HUES6 (cell line): ENCODE measurements at regions not wholly inside any gene's neighbourhood (a gene's known extent, or its start where the extent isn't known, plus 50 kb on each side); places are given as distances from the start of the nearest gene placed in this dataset.

Source experiments
- H3K27ac ChIP-seq: 2 replicates; pipeline ENCODE4 v1.7.0; 2013; ENCODE audit warnings: low read depth, mild to moderate bottlenecking, low read length, inconsistent platforms
- H3K27me3 ChIP-seq: 2 replicates; pipeline ENCODE4 v1.6.1; 2013; ENCODE audit warnings: low read length; ENCODE audit not compliant: control insufficient read depth, insufficient read depth
- H3K36me3 ChIP-seq: 2 replicates; pipeline ENCODE4 v1.6.1; 2013; ENCODE audit warnings: low read length; ENCODE audit not compliant: control insufficient read depth, insufficient read depth
- H3K4me1 ChIP-seq: 2 replicates; pipeline ENCODE4 v1.6.1; 2013; ENCODE audit warnings: low read length; ENCODE audit not compliant: control insufficient read depth, insufficient read depth
- H3K4me3 ChIP-seq: 2 replicates; pipeline ENCODE4 v1.5.1; 2013; ENCODE audit warnings: low read depth, low read length
- H3K9ac ChIP-seq: one replicate; pipeline ENCODE4 v1.6.1; 2013; ENCODE audit warnings: mild to moderate bottlenecking, low read length
- H3K9me3 ChIP-seq: 2 replicates; pipeline ENCODE4 v1.6.1; 2013; ENCODE audit warnings: low read depth, low read length; ENCODE audit not compliant: control insufficient read depth, insufficient read depth

DNA sequence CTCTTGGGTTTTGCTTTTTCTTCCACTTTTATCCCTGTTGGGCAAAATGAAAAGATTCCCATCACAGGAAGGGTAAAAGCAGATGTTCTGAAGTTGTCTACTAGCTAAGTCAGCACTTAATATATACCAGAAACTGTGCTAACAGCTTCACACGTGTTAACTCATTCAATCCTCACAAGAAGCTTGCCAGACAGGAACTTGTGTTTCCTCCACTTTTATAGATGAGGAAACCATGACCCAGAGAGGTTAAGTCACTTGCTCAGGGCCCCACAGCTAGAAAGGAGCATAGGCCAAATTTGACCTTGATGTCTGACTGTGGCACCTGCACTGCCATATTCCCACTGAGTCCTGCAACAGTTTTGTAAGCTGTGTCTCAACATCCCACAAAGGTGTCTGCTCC is 76.8 kb upstream of the EPC2 start:
- H3K27ac ChIP-seq = no peak overlapping the region
- no peak overlapping the region for H3K4me3 ChIP-seq
- no peaks in the 10 kb centered on the region for H3K36me3 ChIP-seq
- H3K27me3 ChIP-seq = no peaks in the 10 kb centered on the region
- no peaks in the 10 kb centered on the region for H3K4me1 ChIP-seq
- H3K9me3 ChIP-seq = no peaks in the 10 kb centered on the region
- H3K9ac ChIP-seq = no peak overlapping the region

DNA sequence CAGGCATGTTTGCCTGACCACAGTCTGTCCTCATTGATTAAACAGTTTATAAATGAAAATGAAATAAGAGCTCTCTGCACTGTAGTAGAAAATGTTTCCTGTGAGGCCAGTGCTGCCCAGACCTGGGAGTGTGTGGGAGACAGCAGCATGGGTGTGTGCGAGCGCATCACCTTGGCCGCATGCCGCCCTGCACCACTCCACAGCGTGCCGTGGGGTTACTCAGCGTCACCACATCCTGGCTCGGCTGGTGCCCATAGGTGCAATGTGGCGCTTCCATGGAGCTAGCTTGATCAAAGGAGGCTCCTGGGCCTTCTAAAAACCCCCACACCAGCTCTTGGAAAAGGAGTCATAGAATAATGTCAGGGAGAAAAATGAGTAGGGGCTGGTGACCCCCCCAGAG is 76.0 kb upstream of the EPC2 start:
- no peak overlapping the region for H3K27ac ChIP-seq
- no peak overlapping the region for H3K9ac ChIP-seq
- no peaks in the 10 kb centered on the region for H3K36me3 ChIP-seq
- no peaks in the 10 kb centered on the region for H3K27me3 ChIP-seq
- no peaks in the 10 kb centered on the region for H3K4me1 ChIP-seq
- H3K9me3 ChIP-seq = no peaks in the 10 kb centered on the region
- H3K4me3 ChIP-seq = no peak overlapping the region

DNA sequence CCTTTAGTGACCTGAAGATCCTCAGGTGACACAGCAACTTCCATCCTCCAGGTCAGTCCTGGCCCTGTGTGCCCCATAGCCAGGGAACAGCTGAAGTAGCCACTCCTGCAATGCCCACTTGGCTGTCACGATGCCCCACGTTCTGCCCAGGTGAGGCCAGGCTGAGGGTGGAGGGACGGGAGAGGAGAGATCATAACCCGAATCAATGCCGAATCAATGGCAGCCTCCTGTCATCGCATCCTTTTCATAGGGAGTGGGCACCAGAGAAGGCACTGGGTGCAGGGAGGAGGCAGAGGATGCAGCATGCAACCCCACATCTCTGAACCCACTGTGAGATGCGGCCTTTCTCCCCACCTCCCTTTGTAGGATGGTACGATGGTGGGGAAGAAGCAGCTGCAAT is 75.3 kb upstream of the EPC2 start:
- Histone ChIP-seq H3K27me3 (no peaks in the 10 kb centered on the region), H3K9ac (no peak overlapping the region), H3K9me3 (no peaks in the 10 kb centered on the region), H3K4me3 (no peak overlapping the region), H3K36me3 (no peaks in the 10 kb centered on the region), H3K4me1 (no peaks in the 10 kb centered on the region), H3K27ac (no peak overlapping the region)

DNA sequence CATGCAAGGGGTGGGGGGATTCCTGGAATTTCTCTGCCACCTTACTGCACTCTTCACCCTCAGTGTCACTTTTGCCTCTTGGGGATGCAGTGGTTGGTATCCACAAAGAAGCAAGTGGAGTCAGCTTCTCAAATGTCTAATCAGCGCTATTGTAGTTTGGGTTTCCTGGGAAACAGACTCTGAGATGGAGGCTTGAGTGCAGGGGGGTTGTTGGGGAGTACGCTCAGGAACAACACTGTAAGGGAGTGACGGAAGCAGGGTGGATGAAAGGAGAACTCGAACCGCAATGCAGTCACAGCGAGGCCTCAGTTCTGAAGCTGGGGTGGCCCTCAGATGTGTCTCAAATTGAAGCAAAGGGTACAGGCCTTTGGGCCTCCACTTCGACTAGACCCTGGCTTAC is 73.6 kb upstream of the EPC2 start:
- H3K9me3 ChIP-seq = no peaks in the 10 kb centered on the region
- no peaks in the 10 kb centered on the region for H3K4me1 ChIP-seq
- H3K27ac ChIP-seq = no peak overlapping the region
- H3K4me3 ChIP-seq = no peak overlapping the region
- H3K27me3 ChIP-seq = no peaks in the 10 kb centered on the region
- no peaks in the 10 kb centered on the region for H3K36me3 ChIP-seq
- H3K9ac ChIP-seq = no peak overlapping the region

DNA sequence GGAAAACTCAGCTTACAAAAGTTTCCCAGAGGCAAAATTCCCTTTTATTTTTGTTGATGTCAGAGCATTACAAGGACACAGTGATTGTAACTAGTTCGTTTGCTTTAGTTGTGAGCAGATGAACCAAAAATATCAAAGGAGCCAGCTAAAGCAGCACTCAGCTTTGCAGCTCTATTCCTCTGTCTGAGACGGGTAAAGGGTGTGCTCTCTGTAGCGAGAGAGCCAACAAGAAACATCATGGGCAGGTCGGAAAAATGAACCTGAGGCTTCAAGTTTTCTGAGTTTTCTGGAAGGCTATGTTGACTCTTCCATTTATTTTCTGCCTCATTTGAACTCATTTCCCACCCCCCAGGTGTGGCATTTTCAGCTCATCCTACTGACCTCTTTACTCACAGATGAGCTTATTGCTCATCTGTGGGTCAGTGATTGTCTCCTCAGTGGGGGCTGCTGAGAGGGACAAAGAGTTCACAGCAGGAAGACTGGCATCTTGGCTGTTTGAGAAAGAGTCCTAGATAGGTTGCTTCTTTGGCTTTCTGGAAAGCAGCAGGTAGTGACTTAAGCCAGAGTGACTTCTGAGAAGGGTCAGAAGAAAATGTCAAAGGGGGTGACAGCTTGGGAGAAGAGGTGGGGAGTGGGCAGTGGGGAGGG is 66.6 kb upstream of the EPC2 start:
- Histone ChIP-seq H3K36me3 (no peaks in the 10 kb centered on the region), H3K9me3 (no peaks in the 10 kb centered on the region), H3K27ac (no peak overlapping the region), H3K4me1 (peaks cover 32% of the 10 kb centered on the region), H3K27me3 (peaks cover 4% of the 10 kb centered on the region; the same call in 1 of the 2 replicates), H3K4me3 (peak overlapping the region; percentile 6; the same call in 1 of the 2 replicates), H3K9ac (no peak overlapping the region)

DNA sequence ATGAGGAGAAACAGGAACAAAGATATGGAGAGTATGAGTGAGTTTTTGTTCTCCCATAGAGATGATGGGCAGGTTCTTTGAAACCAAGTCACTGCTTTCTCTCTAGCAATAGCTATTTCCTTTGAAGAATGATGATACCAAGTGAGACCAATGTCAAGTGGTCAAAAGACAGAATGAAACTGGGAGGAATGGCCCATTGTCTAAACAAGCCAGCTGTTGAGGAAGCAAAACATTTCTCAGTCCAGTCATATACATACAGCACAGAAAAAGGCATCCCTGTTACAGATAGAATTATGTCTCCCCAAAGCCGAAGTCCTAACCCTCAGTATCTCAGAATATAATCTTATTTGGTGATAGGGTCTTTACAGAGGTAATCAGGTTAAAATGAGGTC is 66.1 kb upstream of the EPC2 start:
- peaks cover 34% of the 10 kb centered on the region for H3K4me1 ChIP-seq
- H3K27ac ChIP-seq = no peak overlapping the region
- peaks cover 4% of the 10 kb centered on the region; the same call in 1 of the 2 replicates for H3K27me3 ChIP-seq
- H3K36me3 ChIP-seq = no peaks in the 10 kb centered on the region
- H3K9ac ChIP-seq = no peak overlapping the region
- H3K4me3 ChIP-seq = no peak overlapping the region
- H3K9me3 ChIP-seq = no peaks in the 10 kb centered on the region

DNA sequence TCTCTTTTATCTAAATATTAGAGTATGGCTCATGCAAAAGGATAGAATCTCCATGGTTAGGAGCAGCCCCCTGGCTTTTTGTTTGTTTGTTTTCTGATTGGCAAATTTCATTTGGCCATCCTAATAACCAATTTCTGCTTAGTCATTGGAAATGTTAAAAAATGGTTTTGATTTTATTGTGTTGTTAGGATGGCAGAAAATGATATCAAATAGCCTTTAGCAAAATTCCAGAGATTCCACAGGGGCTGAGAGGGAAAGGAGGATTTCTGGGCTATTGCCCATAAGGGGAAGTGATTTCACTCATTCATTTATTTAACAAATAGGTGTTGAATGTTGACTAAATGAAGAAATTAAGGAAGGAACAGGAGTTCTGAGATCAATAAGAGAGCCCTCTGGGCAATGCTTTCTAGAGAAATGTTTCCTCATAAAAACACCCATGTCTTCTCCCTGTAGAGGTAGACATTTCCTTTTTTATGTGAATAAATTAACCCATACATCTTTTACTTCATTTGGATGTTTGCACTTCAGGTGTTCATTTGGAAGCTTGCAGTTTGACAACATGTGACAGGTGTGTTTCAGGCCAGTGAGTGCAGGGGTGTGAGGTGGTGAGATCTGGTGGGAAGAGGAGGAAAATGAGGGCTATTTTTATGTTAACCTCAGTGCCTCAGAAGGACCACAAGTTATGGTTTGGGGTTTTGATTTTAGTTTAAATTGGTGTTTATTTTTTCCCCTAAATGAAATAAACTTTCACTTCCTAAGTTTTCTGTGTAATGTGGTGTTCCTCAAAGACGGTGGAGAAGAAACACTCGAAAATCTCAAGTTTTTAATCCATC is 61.7 kb upstream of the EPC2 start:
- H3K9ac ChIP-seq = no peak overlapping the region
- peak overlapping the region; percentile 28; the same call in 1 of the 2 replicates for H3K27ac ChIP-seq
- H3K4me3 ChIP-seq = no peak overlapping the region
- H3K4me1 ChIP-seq = peaks cover 27% of the 10 kb centered on the region
- no peaks in the 10 kb centered on the region for H3K9me3 ChIP-seq
- no peaks in the 10 kb centered on the region for H3K36me3 ChIP-seq
- H3K27me3 ChIP-seq = no peaks in the 10 kb centered on the region

DNA sequence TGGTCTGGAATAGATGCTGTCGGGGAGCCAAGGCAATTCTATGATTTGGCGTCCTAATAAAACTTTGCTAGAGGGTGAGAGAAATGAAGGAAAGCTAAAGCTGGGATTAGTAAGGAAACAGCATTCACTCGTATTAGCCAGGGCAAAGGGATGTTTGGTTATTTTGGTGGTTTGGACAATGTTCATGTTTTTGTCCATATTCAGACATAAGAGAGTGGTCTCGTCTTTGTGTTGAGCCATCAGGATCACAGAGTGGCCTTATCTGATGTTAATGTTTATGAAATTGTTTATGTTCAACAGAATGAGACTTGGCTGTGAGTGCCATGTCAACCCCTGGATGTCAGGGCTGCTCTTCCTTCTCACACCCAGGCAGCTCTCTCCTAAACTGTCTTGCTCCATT is 58.9 kb upstream of the EPC2 start:
- Histone ChIP-seq H3K9ac (no peak overlapping the region), H3K36me3 (no peaks in the 10 kb centered on the region), H3K27ac (no peak overlapping the region), H3K4me3 (no peak overlapping the region), H3K9me3 (no peaks in the 10 kb centered on the region), H3K4me1 (peaks cover 16% of the 10 kb centered on the region), H3K27me3 (no peaks in the 10 kb centered on the region)

DNA sequence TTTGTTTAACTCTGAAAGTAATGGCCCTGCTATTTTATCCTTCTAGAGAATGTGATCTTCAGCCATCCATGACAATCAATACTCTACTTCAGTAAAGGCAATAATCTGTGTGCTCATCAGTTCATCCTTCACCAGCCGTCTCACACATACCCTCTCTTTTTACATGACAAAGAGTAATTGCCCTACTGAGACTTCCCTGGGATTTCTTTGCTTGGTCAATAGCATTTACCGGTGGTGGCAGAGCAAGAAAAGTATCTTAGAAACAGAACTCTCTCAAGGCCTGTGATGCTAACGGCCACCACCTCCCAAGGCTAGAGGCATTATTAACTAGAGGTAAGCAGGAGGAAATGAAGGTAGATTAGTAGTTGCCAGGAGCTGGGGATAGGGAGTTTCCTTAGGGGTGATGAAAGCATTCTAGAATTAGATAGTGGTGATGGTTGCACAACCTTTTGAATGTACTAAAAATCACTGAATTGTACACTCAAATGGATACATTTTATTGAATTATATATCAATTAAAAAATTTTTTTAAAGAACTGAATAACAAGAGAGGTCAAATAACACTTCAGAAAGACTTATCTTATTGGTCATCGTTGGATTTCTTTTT is 57.9 kb upstream of the EPC2 start:
- Histone ChIP-seq H3K27ac (no peak overlapping the region), H3K9ac (no peak overlapping the region), H3K9me3 (no peaks in the 10 kb centered on the region), H3K27me3 (no peaks in the 10 kb centered on the region), H3K4me3 (no peak overlapping the region), H3K4me1 (peaks cover 16% of the 10 kb centered on the region), H3K36me3 (no peaks in the 10 kb centered on the region)

DNA sequence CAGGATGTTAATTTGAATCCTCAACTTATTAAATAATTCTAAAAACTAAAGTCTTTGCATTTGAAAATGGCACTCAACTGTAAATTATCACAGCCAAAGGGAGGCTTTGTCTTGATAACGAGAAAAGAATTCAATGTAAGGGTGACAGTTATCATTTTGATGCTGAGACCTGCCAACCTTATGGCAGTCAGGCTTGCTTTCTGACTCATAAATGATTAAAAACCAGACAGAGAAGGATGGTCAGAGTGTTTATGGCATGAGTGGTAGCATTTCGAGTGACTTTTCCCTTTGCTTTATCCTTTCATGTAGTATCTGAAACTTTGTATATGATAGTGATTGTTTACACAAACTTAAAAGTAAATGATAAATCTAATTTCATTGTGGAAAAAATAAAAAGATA is 53.9 kb upstream of the EPC2 start:
- H3K36me3 ChIP-seq = no peaks in the 10 kb centered on the region
- peaks cover 6% of the 10 kb centered on the region for H3K4me1 ChIP-seq
- H3K4me3 ChIP-seq = no peak overlapping the region
- no peaks in the 10 kb centered on the region for H3K9me3 ChIP-seq
- H3K27me3 ChIP-seq = no peaks in the 10 kb centered on the region
- H3K27ac ChIP-seq = no peak overlapping the region
- H3K9ac ChIP-seq = no peak overlapping the region

DNA sequence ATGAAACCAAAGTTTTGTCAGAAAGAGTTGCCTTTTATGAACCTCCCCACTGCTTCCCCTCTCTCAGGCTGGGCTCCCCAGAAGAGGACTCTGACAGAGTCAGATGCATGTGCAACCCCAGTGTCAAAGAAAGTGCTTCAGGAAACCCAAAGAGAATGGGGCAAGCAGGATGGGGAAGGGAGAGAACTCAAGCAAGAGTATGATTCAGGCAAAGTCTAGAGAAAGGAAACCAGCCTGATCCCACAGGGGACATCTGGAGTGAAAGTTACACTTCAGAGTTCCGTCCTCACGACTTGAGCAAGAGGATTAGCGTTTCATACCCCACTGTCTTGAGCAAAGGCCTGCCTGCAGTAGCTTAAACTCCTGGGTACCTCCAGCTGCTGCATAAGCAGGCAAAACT is 51.8 kb upstream of the EPC2 start:
- no peaks in the 10 kb centered on the region for H3K9me3 ChIP-seq
- H3K36me3 ChIP-seq = no peaks in the 10 kb centered on the region
- H3K4me3 ChIP-seq = no peak overlapping the region
- no peaks in the 10 kb centered on the region for H3K27me3 ChIP-seq
- no peaks in the 10 kb centered on the region; the same call in 1 of the 2 replicates for H3K4me1 ChIP-seq
- H3K9ac ChIP-seq = no peak overlapping the region
- H3K27ac ChIP-seq = no peak overlapping the region
